Adrenal gland (tissue), 9 donors: ENCODE measurements at regions not wholly inside any gene's neighbourhood (a gene's known extent, or its start where the extent isn't known, plus 50 kb on each side); places are given as distances from the start of the nearest gene placed in this dataset.

Experiments
- DNase-seq, 7 donors: peaks; one replicate each; pipeline ENCODE4 v3.0.0-alpha.2; 2019 to 2020
- H3K27ac ChIP-seq, 5 donors: fragments of 200-600 bp; sonication (generic) in 4 of 5; 1 replicate in 3 of 5; 2 replicates in 2 of 5; pipeline versions ENCODE4 v1.5.1 to v1.8.0; 2016 to 2020; ENCODE audit warnings: mild to moderate bottlenecking in 1 of 5
- H3K27me3 ChIP-seq: fragments of 200-600 bp; 2 replicates; pipeline ENCODE4 v1.8.0; 2021
- H3K36me3 ChIP-seq, 2 donors: fragments of 200-600 bp; replicated peaks in 1 of 2; 1 replicate in 1 of 2; 2 replicates in 1 of 2; pipeline versions ENCODE4 v1.5.1 to v1.8.0; 2018 to 2022
- H3K4me1 ChIP-seq, 2 donors: fragments of 200-600 bp; replicated peaks in 1 of 2; 1 replicate in 1 of 2; 2 replicates in 1 of 2; pipeline versions ENCODE4 v1.5.1 to v1.8.0; 2018 to 2021
- H3K4me3 ChIP-seq, 4 donors: fragments of 200-600 bp; sonication (generic) in 3 of 4; one replicate each; pipeline ENCODE4 v1.5.1; 2016 to 2018
- H3K9me3 ChIP-seq, 3 donors: fragments of 200-600 bp; sonication (generic) in 1 of 3; replicated peaks in 1 of 3; 1 replicate in 2 of 3; 2 replicates in 1 of 3; pipeline versions ENCODE4 v1.5.1 to v1.8.0; 2016 to 2021
- CTCF ChIP-seq, 6 experiments: fragments of 450-650 bp in 4 of 6; fragments of 200-600 bp in 2 of 6; sonication (generic) in 1 of 6; IDR thresholded peaks; 1 replicate in 5 of 6; 2 replicates in 1 of 6; pipeline versions ENCODE4 v1.5.1 to v1.8.0; 2016 to 2021; ENCODE audit warnings: antibody characterized with exemption in 6 of 6, mild to moderate bottlenecking in 2 of 6, moderate library complexity in 1 of 6
- POLR2A ChIP-seq, 2 donors: fragments of 450-650 bp; IDR thresholded peaks; one replicate each; pipeline ENCODE4 v1.6.1; 2017; ENCODE audit warnings: antibody characterized with exemption in 2 of 2, mild to moderate bottlenecking in 2 of 2, moderate library complexity in 1 of 2
- WGBS, 4 donors: extraction: QIAGEN DNeasy Blood & Tissue Kit in 2 of 4; methylation state at CpG; one replicate each; pipeline versions ENCODE4 v1.1.5 to v1.1.7; 2013 to 2017; 5-methylcytosine and 5-hydroxymethylcytosine counted together
- intact Hi-C, 2 donors: fragments of 100-400 bp; cut with DNase I; formaldehyde crosslinking; loops; one replicate each; pipeline versions ENCODE4 v1.14.1 to v1.15.0; 2022 to 2023
- donor health status: healthy with polysubstance abuse.
- donor health status: Bipolar disorder and iron deficiency.
- donor health status: DM: yes; HTN: yes; CAD: no.
- donor health status: DM: no; HTN: no; CAD: no.
- donor health status: DM: no; HTN: no; CAD: no.

GRCh38 chr10:8661886-8662285 lies 607.4 kb downstream of the GATA3 start:
- intact Hi-C loops: no loop called here
- 70 to 86% (median 78%) methylated on average over 3 of the region's 3 CpGs for WGBS, 4 donors
- Histone ChIP-seq H3K4me1 (no peaks in the 10 kb centered on the region), H3K9me3 (no peaks in the 10 kb centered on the region), H3K27me3 (no peaks in the 10 kb centered on the region), H3K27ac (no peak overlapping the region), H3K36me3 (no peaks in the 10 kb centered on the region), H3K4me3 (no peak overlapping the region)
- TF ChIP-seq POLR2A (IDR thresholded peaks at IDR 0.05) (no peak), CTCF (IDR thresholded peaks at IDR 0.05) (no peak)
- DNase-seq: no peak

GRCh38 chr10:8663131-8663530 lies 608.6 kb downstream of the GATA3 start:
- no peaks in the 10 kb centered on the region for H3K9me3 ChIP-seq
- H3K36me3 ChIP-seq: no peaks in the 10 kb centered on the region
- H3K4me3 ChIP-seq: no peak overlapping the region
- no peaks in the 10 kb centered on the region for H3K4me1 ChIP-seq
- intact Hi-C loops: no loop called here
- TF ChIP-seq CTCF (IDR thresholded peaks at IDR 0.05) (no peak), POLR2A (IDR thresholded peaks at IDR 0.05) (no peak)
- H3K27ac ChIP-seq: no peak overlapping the region
- WGBS, 4 donors: 53 to 68% (median 61%) methylated on average over 2 of the region's 2 CpGs
- no peaks in the 10 kb centered on the region for H3K27me3 ChIP-seq
- no peak for DNase-seq

- Histone ChIP-seq H3K4me3 (no peak overlapping the region), H3K9me3 (no peaks in the 10 kb centered on the region), H3K36me3 (no peaks in the 10 kb centered on the region), H3K27me3 (no peaks in the 10 kb centered on the region), H3K27ac (no peak overlapping the region), H3K4me1 (no peaks in the 10 kb centered on the region)
- intact Hi-C loops: no loop called here
- 46 to 73% (median 59%) methylated on average over 2 of the region's 2 CpGs for WGBS, 4 donors
- TF ChIP-seq POLR2A (IDR thresholded peaks at IDR 0.05) (no peak), CTCF (IDR thresholded peaks at IDR 0.05) (no peak)
- no peak for DNase-seq
Measured at GRCh38 chr10:8665322-8665721, 610.8 kb downstream of the GATA3 start.

- Histone ChIP-seq H3K4me3 (no peak overlapping the region), H3K27ac (no peak overlapping the region), H3K27me3 (no peaks in the 10 kb centered on the region), H3K9me3 (no peaks in the 10 kb centered on the region), H3K36me3 (no peaks in the 10 kb centered on the region), H3K4me1 (no peaks in the 10 kb centered on the region)
- no peak for DNase-seq
- intact Hi-C loops: no loop called here
- TF ChIP-seq POLR2A (IDR thresholded peaks at IDR 0.05) (no peak), CTCF (IDR thresholded peaks at IDR 0.05) (no peak)
- 86 to 93% (median 87%) methylated on average over 2 of the region's 2 CpGs for WGBS, 4 donors
Measured at GRCh38 chr10:8670461-8670860, 616.0 kb downstream of the GATA3 start.
